GM21825 (cell line): ENCODE measurements at regions not wholly inside any gene's neighbourhood (a gene's known extent, or its start where the extent isn't known, plus 50 kb on each side); places are given as distances from the start of the nearest gene placed in this dataset.
"Not testable (repeated sequence)": the region's sequence is repeated elsewhere in the genome, so short reads cannot be mapped to it uniquely, and the experiment has no call there.

ENCODE experiments used
- ATAC-seq: cut with Tn5 transposase; IDR thresholded peaks from one replicate; pipeline ENCODE4 v1.9.1; 2021; ENCODE audit warnings: mild to moderate bottlenecking, moderate library complexity; ENCODE audit not compliant: unreplicated experiment

- ATAC-seq = no peak
These were observed 486.0 kb downstream of the EDEM1 start for GRCh38 chr3:5673521-5673920.

GRCh38 chr3:5675319-5675718, 487.8 kb downstream of the EDEM1 start:
- ATAC-seq = no peak

GRCh38 chr3:5677555-5677954, 490.0 kb downstream of the EDEM1 start:
- ATAC-seq = no peak

- ATAC-seq = no peak
These were observed 490.7 kb downstream of the EDEM1 start for GRCh38 chr3:5678248-5678647.

GRCh38 chr3:5678844-5679243, 491.3 kb downstream of the EDEM1 start:
- ATAC-seq = no peak

- no peak for ATAC-seq
These were observed 499.7 kb downstream of the EDEM1 start for GRCh38 chr3:5687230-5687629.

- no peak for ATAC-seq
These were observed 503.0 kb downstream of the EDEM1 start for GRCh38 chr3:5690490-5690889.

- ATAC-seq = no peak
These were observed 503.5 kb downstream of the EDEM1 start for GRCh38 chr3:5690904-5691532.

- ATAC-seq = no peak
These were observed 504.9 kb downstream of the EDEM1 start for GRCh38 chr3:5692446-5692845.

- ATAC-seq = no peak
These were observed 506.8 kb downstream of the EDEM1 start for GRCh38 chr3:5694266-5694665.

- ATAC-seq = no peak
These were observed 511.3 kb downstream of the EDEM1 start for GRCh38 chr3:5698851-5699250.

- no peak for ATAC-seq
These were observed 511.8 kb downstream of the EDEM1 start for GRCh38 chr3:5699313-5699712.

GRCh38 chr3:5699811-5700210, 512.3 kb downstream of the EDEM1 start:
- no peak for ATAC-seq

- ATAC-seq = not testable (repeated sequence)
These were observed 513.5 kb downstream of the EDEM1 start for GRCh38 chr3:5701005-5701404.

- ATAC-seq = no peak
These were observed 520.3 kb downstream of the EDEM1 start for GRCh38 chr3:5707794-5708193.

- ATAC-seq = no peak
These were observed 522.2 kb downstream of the EDEM1 start for GRCh38 chr3:5709714-5710113.

GRCh38 chr3:5710718-5711117, 523.2 kb downstream of the EDEM1 start:
- ATAC-seq = no peak

- ATAC-seq = no peak
These were observed 529.7 kb downstream of the EDEM1 start for GRCh38 chr3:5717254-5717653.

GRCh38 chr3:5719668-5720067, 532.2 kb downstream of the EDEM1 start:
- not testable (repeated sequence) for ATAC-seq

- ATAC-seq = no peak
These were observed 538.3 kb downstream of the EDEM1 start for GRCh38 chr3:5725801-5726200.

GRCh38 chr3:5726621-5727020, 539.1 kb downstream of the EDEM1 start:
- no peak for ATAC-seq

GRCh38 chr3:5727743-5728484, 540.4 kb downstream of the EDEM1 start:
- no peak for ATAC-seq

GRCh38 chr3:5729852-5730251, 542.3 kb downstream of the EDEM1 start:
- ATAC-seq = no peak
